Ectodermal cell (in vitro differentiated cells): ENCODE measurements at regions not wholly inside any gene's neighbourhood (a gene's known extent, or its start where the extent isn't known, plus 50 kb on each side); places are given as distances from the start of the nearest gene placed in this dataset.

Experiments used
- H3K27ac ChIP-seq: 2 replicates; pipeline ENCODE4 v1.7.0; 2013; ENCODE audit warnings: mild to moderate bottlenecking, low read depth, low read length; ENCODE audit not compliant: insufficient read depth, poor library complexity, severe bottlenecking
- H3K27me3 ChIP-seq: 2 replicates; pipeline ENCODE4 v1.7.0; 2013; ENCODE audit warnings: mild to moderate bottlenecking, low read length; ENCODE audit not compliant: insufficient read depth, control insufficient read depth, poor library complexity, severe bottlenecking
- H3K36me3 ChIP-seq: one replicate; pipeline ENCODE4 v1.7.0; 2013; ENCODE audit warnings: low read length; ENCODE audit not compliant: control insufficient read depth, insufficient read depth
- H3K4me1 ChIP-seq: one replicate; pipeline ENCODE4 v1.7.0; 2013; ENCODE audit warnings: low read length; ENCODE audit not compliant: control insufficient read depth, insufficient read depth
- H3K4me3 ChIP-seq: 2 replicates; pipeline ENCODE4 v1.7.0; 2013; ENCODE audit warnings: low read depth, low read length, control low read depth; ENCODE audit not compliant: insufficient read depth
- H3K9me3 ChIP-seq: 2 replicates; pipeline ENCODE4 v1.7.0; 2013; ENCODE audit warnings: mild to moderate bottlenecking, low read length, moderate library complexity; ENCODE audit not compliant: control insufficient read depth
- WGBS, 2 experiments: methylation state at CpG; one replicate each; pipeline ENCODE4 v1.1.7; 2013; ENCODE audit warnings: missing lambda C conversion rate in 2 of 2; 5-methylcytosine and 5-hydroxymethylcytosine counted together

GRCh38 chr16:13425836-13426235 is 494.1 kb upstream of the ERCC4 start:
- Histone ChIP-seq H3K4me1 (no peaks in the 10 kb centered on the region), H3K4me3 (no peak overlapping the region), H3K36me3 (no peaks in the 10 kb centered on the region), H3K9me3 (no peaks in the 10 kb centered on the region), H3K27me3 (no peaks in the 10 kb centered on the region), H3K27ac (no peak overlapping the region)
- WGBS, 2 experiments: 96 to 97% methylated on average over 4 to 5 of the region's 5 CpGs

- no peak overlapping the region for H3K27ac ChIP-seq
- H3K4me3 ChIP-seq: no peak overlapping the region
- H3K36me3 ChIP-seq: no peaks in the 10 kb centered on the region
- H3K4me1 ChIP-seq: no peaks in the 10 kb centered on the region
- WGBS, 2 experiments: 80 to 83% methylated on average over 6 of the region's 6 CpGs
- H3K27me3 ChIP-seq: no peaks in the 10 kb centered on the region
- no peaks in the 10 kb centered on the region for H3K9me3 ChIP-seq
These were observed 493.7 kb upstream of the ERCC4 start for GRCh38 chr16:13426269-13426668.

- Histone ChIP-seq H3K4me1 (no peaks in the 10 kb centered on the region), H3K4me3 (no peak overlapping the region), H3K9me3 (no peaks in the 10 kb centered on the region), H3K27me3 (no peaks in the 10 kb centered on the region), H3K27ac (no peak overlapping the region), H3K36me3 (no peaks in the 10 kb centered on the region)
- WGBS, 2 experiments: 95 to 98% methylated on average over 4 of the region's 4 CpGs
These were observed 493.2 kb upstream of the ERCC4 start for GRCh38 chr16:13426736-13427135.

GRCh38 chr16:13427943-13428342 is 492.0 kb upstream of the ERCC4 start:
- H3K36me3 ChIP-seq: no peaks in the 10 kb centered on the region
- H3K4me3 ChIP-seq: no peak overlapping the region
- WGBS, 2 experiments: 96 to 97% methylated on average over 3 of the region's 3 CpGs
- H3K27ac ChIP-seq: no peak overlapping the region
- H3K9me3 ChIP-seq: no peaks in the 10 kb centered on the region
- no peaks in the 10 kb centered on the region for H3K27me3 ChIP-seq
- no peaks in the 10 kb centered on the region for H3K4me1 ChIP-seq

GRCh38 chr16:13429416-13429815 is 490.5 kb upstream of the ERCC4 start:
- no peaks in the 10 kb centered on the region for H3K4me1 ChIP-seq
- 86 to 93% methylated on average over 1 of the region's 1 CpG for WGBS, 2 experiments
- H3K27me3 ChIP-seq: no peaks in the 10 kb centered on the region
- no peaks in the 10 kb centered on the region for H3K9me3 ChIP-seq
- H3K27ac ChIP-seq: no peak overlapping the region
- no peak overlapping the region for H3K4me3 ChIP-seq
- H3K36me3 ChIP-seq: no peaks in the 10 kb centered on the region

GRCh38 chr16:13435415-13435814 is 484.5 kb upstream of the ERCC4 start:
- no peak overlapping the region for H3K27ac ChIP-seq
- H3K4me3 ChIP-seq: no peak overlapping the region
- no peaks in the 10 kb centered on the region for H3K9me3 ChIP-seq
- H3K36me3 ChIP-seq: no peaks in the 10 kb centered on the region
- 81 to 91% methylated on average over 1 of the region's 1 CpG for WGBS, 2 experiments
- H3K27me3 ChIP-seq: no peaks in the 10 kb centered on the region
- peaks cover 14% of the 10 kb centered on the region for H3K4me1 ChIP-seq

- no peaks in the 10 kb centered on the region for H3K27me3 ChIP-seq
- no peak overlapping the region for H3K27ac ChIP-seq
- H3K4me3 ChIP-seq: no peak overlapping the region
- WGBS, 2 experiments: 89 to 95% methylated on average over 3 of the region's 3 CpGs
- H3K4me1 ChIP-seq: peaks cover 14% of the 10 kb centered on the region
- H3K9me3 ChIP-seq: no peaks in the 10 kb centered on the region
- no peaks in the 10 kb centered on the region for H3K36me3 ChIP-seq
These were observed 484.0 kb upstream of the ERCC4 start for GRCh38 chr16:13435873-13436474.

GRCh38 chr16:13436641-13437412 is 483.1 kb upstream of the ERCC4 start:
- H3K27ac ChIP-seq: no peak overlapping the region
- H3K4me1 ChIP-seq: peaks cover 14% of the 10 kb centered on the region
- H3K27me3 ChIP-seq: no peaks in the 10 kb centered on the region
- no peaks in the 10 kb centered on the region for H3K36me3 ChIP-seq
- no peak overlapping the region for H3K4me3 ChIP-seq
- H3K9me3 ChIP-seq: no peaks in the 10 kb centered on the region
- WGBS, 2 experiments: 91 to 93% methylated on average over 8 of the region's 8 CpGs

- Histone ChIP-seq H3K9me3 (no peaks in the 10 kb centered on the region), H3K27ac (no peak overlapping the region), H3K27me3 (no peaks in the 10 kb centered on the region), H3K36me3 (no peaks in the 10 kb centered on the region), H3K4me1 (peaks cover 14% of the 10 kb centered on the region), H3K4me3 (no peak overlapping the region)
- WGBS, 2 experiments: 94 to 98% methylated on average over 5 of the region's 5 CpGs
These were observed 482.6 kb upstream of the ERCC4 start for GRCh38 chr16:13437413-13437795.

- Histone ChIP-seq H3K27ac (no peak overlapping the region), H3K4me3 (no peak overlapping the region), H3K27me3 (no peaks in the 10 kb centered on the region), H3K36me3 (no peaks in the 10 kb centered on the region), H3K9me3 (no peaks in the 10 kb centered on the region), H3K4me1 (peaks cover 14% of the 10 kb centered on the region)
- 91 to 98% methylated on average over 6 of the region's 6 CpGs for WGBS, 2 experiments
These were observed 481.9 kb upstream of the ERCC4 start for GRCh38 chr16:13438064-13438463.
